Thymus (tissue), 11 donors: ENCODE measurements at regions not wholly inside any gene's neighbourhood (a gene's known extent, or its start where the extent isn't known, plus 50 kb on each side); places are given as distances from the start of the nearest gene placed in this dataset.

Experiments
- DNase-seq, 9 donors: peaks; one replicate each; pipeline ENCODE4 v3.0.0-alpha.2; 2013; ENCODE audit warnings: low spot score in 9 of 9, low read depth in 6 of 9, missing footprints in 1 of 9
- H3K27ac ChIP-seq, 2 donors: one replicate each; pipeline ENCODE4 v1.5.1; 2013; ENCODE audit warnings: control low read depth in 1 of 2, low read depth in 1 of 2, low read length in 1 of 2, mild to moderate bottlenecking in 1 of 2, moderate library complexity in 1 of 2
- H3K27me3 ChIP-seq, 2 donors: one replicate each; pipeline ENCODE4 v1.5.1; 2013; ENCODE audit warnings: low read length in 1 of 2; ENCODE audit not compliant: control insufficient read depth in 2 of 2, insufficient read depth in 1 of 2
- H3K36me3 ChIP-seq, 2 donors: one replicate each; pipeline ENCODE4 v1.5.1; 2013; ENCODE audit warnings: low read length in 1 of 2, mild to moderate bottlenecking in 1 of 2, moderate library complexity in 1 of 2; ENCODE audit not compliant: control insufficient read depth in 2 of 2, insufficient read depth in 2 of 2
- H3K4me1 ChIP-seq, 2 donors: one replicate each; pipeline ENCODE4 v1.5.1; 2013; ENCODE audit warnings: low read length in 2 of 2; ENCODE audit not compliant: control insufficient read depth in 2 of 2, insufficient read depth in 2 of 2
- H3K4me3 ChIP-seq, 2 donors: one replicate each; pipeline ENCODE4 v1.5.1; 2013; ENCODE audit warnings: low read length in 2 of 2, control low read depth in 1 of 2, mild to moderate bottlenecking in 1 of 2
- H3K9me3 ChIP-seq, 2 donors: one replicate each; pipeline ENCODE4 v1.5.1; 2013; ENCODE audit warnings: low read length in 1 of 2, mild to moderate bottlenecking in 1 of 2; ENCODE audit not compliant: control insufficient read depth in 2 of 2, insufficient read depth in 1 of 2
- WGBS: extraction: QIAGEN DNeasy Blood & Tissue Kit; methylation state at CpG from one replicate; pipeline ENCODE4 v1.1.7; 2013; 5-methylcytosine and 5-hydroxymethylcytosine counted together
- donor health status: healthy.

GRCh38 chr4:18209448-18209847 is 187.9 kb upstream of the LCORL start:
- Histone ChIP-seq H3K9me3 (peaks cover 0 to 2% of the 10 kb centered on the region in 2 donors), H3K27ac (no peak overlapping the region), H3K27me3 (no peaks in the 10 kb centered on the region), H3K36me3 (no peaks in the 10 kb centered on the region), H3K4me3 (no peak overlapping the region), H3K4me1 (no peaks in the 10 kb centered on the region)
- no peak for DNase-seq

GRCh38 chr4:18203966-18204365 is 182.4 kb upstream of the LCORL start:
- Histone ChIP-seq H3K27me3 (no peaks in the 10 kb centered on the region), H3K9me3 (no peaks in the 10 kb centered on the region), H3K36me3 (no peaks in the 10 kb centered on the region), H3K4me1 (no peaks in the 10 kb centered on the region), H3K27ac (no peak overlapping the region), H3K4me3 (no peak overlapping the region)
- no peak for DNase-seq
- 65% methylated on average over 3 of the region's 3 CpGs for WGBS

- Histone ChIP-seq H3K4me1 (no peaks in the 10 kb centered on the region), H3K27me3 (no peaks in the 10 kb centered on the region), H3K36me3 (no peaks in the 10 kb centered on the region), H3K9me3 (no peaks in the 10 kb centered on the region), H3K4me3 (no peak overlapping the region), H3K27ac (no peak overlapping the region)
- WGBS = 92% methylated on average over 7 of the region's 7 CpGs
- no peak for DNase-seq
Observed at GRCh38 chr4:18202486-18202885, 180.9 kb upstream of the LCORL start.

- 89% methylated on average over 3 of the region's 3 CpGs for WGBS
- DNase-seq = no peak
- H3K9me3 ChIP-seq = no peaks in the 10 kb centered on the region
- H3K27me3 ChIP-seq = no peaks in the 10 kb centered on the region
- no peak overlapping the region for H3K27ac ChIP-seq
- no peak overlapping the region for H3K4me3 ChIP-seq
- no peaks in the 10 kb centered on the region for H3K4me1 ChIP-seq
- H3K36me3 ChIP-seq = no peaks in the 10 kb centered on the region
Observed at GRCh38 chr4:18201885-18202284, 180.3 kb upstream of the LCORL start.

- Histone ChIP-seq H3K36me3 (no peaks in the 10 kb centered on the region), H3K4me3 (no peak overlapping the region), H3K27ac (no peak overlapping the region), H3K4me1 (no peaks in the 10 kb centered on the region), H3K9me3 (no peaks in the 10 kb centered on the region), H3K27me3 (no peaks in the 10 kb centered on the region)
- 89% methylated on average over 6 of the region's 6 CpGs for WGBS
- no peak for DNase-seq
Observed at GRCh38 chr4:18198653-18199052, 177.1 kb upstream of the LCORL start.

GRCh38 chr4:18197467-18197866 is 175.9 kb upstream of the LCORL start:
- H3K27me3 ChIP-seq = no peaks in the 10 kb centered on the region
- 85% methylated on average over 5 of the region's 5 CpGs for WGBS
- H3K4me1 ChIP-seq = no peaks in the 10 kb centered on the region
- H3K36me3 ChIP-seq = no peaks in the 10 kb centered on the region
- H3K27ac ChIP-seq = no peak overlapping the region
- no peaks in the 10 kb centered on the region for H3K9me3 ChIP-seq
- H3K4me3 ChIP-seq = no peak overlapping the region
- DNase-seq = no peak

- DNase-seq = no peak
Observed at GRCh38 chr4:18194278-18194677, 172.7 kb upstream of the LCORL start.

GRCh38 chr4:18192901-18193300 is 171.3 kb upstream of the LCORL start:
- Histone ChIP-seq H3K27me3 (no peaks in the 10 kb centered on the region), H3K4me1 (no peaks in the 10 kb centered on the region), H3K9me3 (no peaks in the 10 kb centered on the region), H3K27ac (no peak overlapping the region), H3K36me3 (no peaks in the 10 kb centered on the region), H3K4me3 (no peak overlapping the region)
- WGBS = 75% methylated on average over 3 of the region's 3 CpGs
- DNase-seq = no peak

More at GRCh38 chr4:18194278-18194677, 172.7 kb upstream of the LCORL start:
- H3K27ac ChIP-seq = no peak overlapping the region
- H3K27me3 ChIP-seq = no peaks in the 10 kb centered on the region
- H3K36me3 ChIP-seq = no peaks in the 10 kb centered on the region
- no peaks in the 10 kb centered on the region for H3K9me3 ChIP-seq
- no peaks in the 10 kb centered on the region for H3K4me1 ChIP-seq
- H3K4me3 ChIP-seq = no peak overlapping the region
- WGBS = 59% methylated on average over 6 of the region's 6 CpGs

- H3K27ac ChIP-seq = no peak overlapping the region
- H3K4me3 ChIP-seq = no peak overlapping the region
- WGBS = 97% methylated on average over 2 of the region's 2 CpGs
- H3K9me3 ChIP-seq = no peaks in the 10 kb centered on the region
- no peak for DNase-seq
- H3K27me3 ChIP-seq = no peaks in the 10 kb centered on the region
- no peaks in the 10 kb centered on the region for H3K36me3 ChIP-seq
- no peaks in the 10 kb centered on the region for H3K4me1 ChIP-seq
Observed at GRCh38 chr4:18185491-18185890, 163.9 kb upstream of the LCORL start.

- no peaks in the 10 kb centered on the region for H3K27me3 ChIP-seq
- no peak overlapping the region for H3K27ac ChIP-seq
- no peak overlapping the region for H3K4me3 ChIP-seq
- H3K9me3 ChIP-seq = no peaks in the 10 kb centered on the region
- H3K36me3 ChIP-seq = no peaks in the 10 kb centered on the region
- no peaks in the 10 kb centered on the region for H3K4me1 ChIP-seq
- DNase-seq = no peak
Observed at GRCh38 chr4:18180892-18181291, 159.3 kb upstream of the LCORL start.
